Nephron (organoid): ENCODE measurements at regions not wholly inside any gene's neighbourhood (a gene's known extent, or its start where the extent isn't known, plus 50 kb on each side); places are given as distances from the start of the nearest gene placed in this dataset.

ENCODE experiments used
- H3K27ac Mint-ChIP-seq, 3 experiments: 2 replicates each; pipeline ENCODE4 v1.8.0; 2020; ENCODE audit warnings: mixed read lengths in 3 of 3, mild to moderate bottlenecking in 2 of 3, moderate library complexity in 1 of 3
- H3K27me3 Mint-ChIP-seq: 2 replicates; pipeline ENCODE4 v1.8.0; 2021; ENCODE audit warnings: low read depth, mild to moderate bottlenecking, moderate library complexity, mixed read lengths
- H3K36me3 Mint-ChIP-seq: 2 replicates; pipeline ENCODE4 v1.8.0; 2020; ENCODE audit warnings: low read depth, mixed read lengths
- H3K4me1 Mint-ChIP-seq: 2 replicates; pipeline ENCODE4 v1.8.0; 2020; ENCODE audit warnings: mixed read lengths
- H3K4me3 Mint-ChIP-seq, 3 experiments: 2 replicates each; pipeline ENCODE4 v1.8.0; 2020; ENCODE audit warnings: mild to moderate bottlenecking in 3 of 3, mixed read lengths in 3 of 3, moderate library complexity in 2 of 3
- H3K9me3 Mint-ChIP-seq: 2 replicates; pipeline ENCODE4 v1.8.0; 2020; ENCODE audit warnings: mixed read lengths
- TF ChIP-seq, protein P1 (sequence below), 3 experiments: fragments of 200-600 bp; sonication (generic); IDR thresholded peaks; one replicate each; pipeline ENCODE4 v1.5.0; 2021; ENCODE audit warnings: antibody characterized with exemption in 3 of 3; ENCODE audit not compliant: unreplicated experiment in 3 of 3

DNA sequence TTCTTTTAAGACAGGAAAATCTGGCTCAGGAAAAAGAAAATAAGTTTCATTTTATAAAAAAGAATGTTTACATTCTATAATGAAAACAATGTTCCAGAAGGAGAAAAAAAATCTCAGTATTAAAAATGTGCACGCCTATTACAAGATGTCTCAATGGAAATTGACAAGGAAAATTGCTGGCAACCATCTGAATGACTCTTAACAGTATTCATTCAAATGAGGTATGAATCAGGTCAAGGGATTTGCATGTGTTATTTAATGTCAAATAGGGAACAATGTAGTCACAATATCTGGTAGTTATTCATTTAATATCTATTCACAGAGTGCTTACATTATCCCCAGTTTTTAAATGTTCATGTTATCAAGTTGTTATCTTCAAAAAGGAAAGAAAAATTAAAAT lies 208.4 kb upstream of the TRAM1L1 start:
- H3K9me3 Mint-ChIP-seq, result no peaks in the 10 kb centered on the region
- H3K27me3 Mint-ChIP-seq, result no peaks in the 10 kb centered on the region
- TF ChIP-seq, protein P1, sequence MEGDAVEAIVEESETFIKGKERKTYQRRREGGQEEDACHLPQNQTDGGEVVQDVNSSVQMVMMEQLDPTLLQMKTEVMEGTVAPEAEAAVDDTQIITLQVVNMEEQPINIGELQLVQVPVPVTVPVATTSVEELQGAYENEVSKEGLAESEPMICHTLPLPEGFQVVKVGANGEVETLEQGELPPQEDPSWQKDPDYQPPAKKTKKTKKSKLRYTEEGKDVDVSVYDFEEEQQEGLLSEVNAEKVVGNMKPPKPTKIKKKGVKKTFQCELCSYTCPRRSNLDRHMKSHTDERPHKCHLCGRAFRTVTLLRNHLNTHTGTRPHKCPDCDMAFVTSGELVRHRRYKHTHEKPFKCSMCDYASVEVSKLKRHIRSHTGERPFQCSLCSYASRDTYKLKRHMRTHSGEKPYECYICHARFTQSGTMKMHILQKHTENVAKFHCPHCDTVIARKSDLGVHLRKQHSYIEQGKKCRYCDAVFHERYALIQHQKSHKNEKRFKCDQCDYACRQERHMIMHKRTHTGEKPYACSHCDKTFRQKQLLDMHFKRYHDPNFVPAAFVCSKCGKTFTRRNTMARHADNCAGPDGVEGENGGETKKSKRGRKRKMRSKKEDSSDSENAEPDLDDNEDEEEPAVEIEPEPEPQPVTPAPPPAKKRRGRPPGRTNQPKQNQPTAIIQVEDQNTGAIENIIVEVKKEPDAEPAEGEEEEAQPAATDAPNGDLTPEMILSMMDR (IDR thresholded peaks at IDR 0.05; ENCODE audit: unreplicated experiment in 3 of 3), result no peak
- no peak overlapping the region for H3K27ac Mint-ChIP-seq
- no peak overlapping the region for H3K4me3 Mint-ChIP-seq
- H3K4me1 Mint-ChIP-seq, result no peaks in the 10 kb centered on the region
- no peaks in the 10 kb centered on the region for H3K36me3 Mint-ChIP-seq

DNA sequence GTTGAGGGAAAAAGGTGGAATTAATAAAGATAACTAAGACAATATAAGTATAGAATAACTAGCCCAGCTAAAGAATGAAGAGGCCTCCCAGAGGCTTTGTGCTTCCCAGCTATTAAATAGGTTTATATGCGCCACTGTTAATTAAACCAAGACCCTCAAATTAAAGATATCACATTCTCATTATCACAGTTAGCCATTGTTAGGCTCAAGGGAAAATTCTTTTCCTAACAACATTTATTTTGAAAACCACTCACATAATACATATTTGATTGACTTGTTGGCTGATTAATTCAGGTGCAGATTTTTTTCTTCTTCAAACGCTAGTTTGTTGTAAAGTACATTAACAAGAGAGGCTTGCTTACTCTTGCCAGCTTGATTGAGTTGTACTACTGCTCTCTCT lies 216.8 kb upstream of the TRAM1L1 start:
- Mint-ChIP-seq H3K4me1 (no peaks in the 10 kb centered on the region), H3K9me3 (no peaks in the 10 kb centered on the region), H3K4me3 (no peak overlapping the region), H3K27ac (no peak overlapping the region), H3K27me3 (no peaks in the 10 kb centered on the region), H3K36me3 (no peaks in the 10 kb centered on the region)
- TF ChIP-seq, protein P1 (IDR thresholded peaks at IDR 0.05; ENCODE audit: unreplicated experiment in 3 of 3), result no peak

DNA sequence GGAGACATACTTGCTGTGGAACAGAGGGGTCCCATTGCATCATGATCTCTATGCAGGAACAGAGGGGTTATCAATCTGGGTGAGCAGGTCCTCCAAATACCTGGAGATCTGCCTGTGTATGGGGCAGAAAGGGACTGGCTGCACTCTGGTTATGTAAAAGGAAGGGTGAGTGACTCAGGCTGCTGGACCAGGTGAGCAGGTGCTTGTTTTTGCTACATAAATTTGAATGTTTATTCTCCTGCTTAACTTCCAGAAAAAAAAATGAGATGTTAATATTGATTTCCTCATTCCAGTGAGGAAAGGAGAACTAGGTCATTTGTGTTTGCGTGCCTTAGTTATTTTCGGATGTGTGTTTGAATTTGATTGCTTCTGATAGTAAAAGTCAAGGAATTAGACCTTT lies 225.8 kb upstream of the TRAM1L1 start:
- Mint-ChIP-seq H3K27me3 (no peaks in the 10 kb centered on the region), H3K9me3 (peaks cover 2% of the 10 kb centered on the region), H3K27ac (no peak overlapping the region), H3K36me3 (no peaks in the 10 kb centered on the region), H3K4me3 (no peak overlapping the region), H3K4me1 (no peaks in the 10 kb centered on the region)
- TF ChIP-seq, protein P1 (IDR thresholded peaks at IDR 0.05; ENCODE audit: unreplicated experiment in 3 of 3), result no peak

DNA sequence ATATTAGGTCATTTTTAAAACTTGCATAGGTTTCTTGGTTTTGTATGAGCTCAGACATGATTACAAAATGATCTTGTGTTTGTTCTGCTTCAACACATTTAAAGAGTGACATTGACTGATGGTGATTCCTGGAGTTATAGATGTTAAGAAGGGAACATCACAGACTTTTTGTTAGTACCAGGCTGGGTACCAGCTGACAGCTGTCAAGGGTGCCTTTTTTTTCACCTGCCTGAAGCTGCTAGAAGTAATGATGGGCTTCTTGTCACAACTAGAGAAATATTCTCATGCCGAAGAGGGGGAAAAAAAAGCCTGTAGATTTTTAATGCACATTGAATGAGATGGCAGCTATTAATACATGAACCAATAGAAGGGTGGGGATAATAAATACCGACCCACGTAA lies 226.6 kb upstream of the TRAM1L1 start:
- H3K4me3 Mint-ChIP-seq, result no peak overlapping the region
- no peaks in the 10 kb centered on the region for H3K36me3 Mint-ChIP-seq
- peaks cover 2% of the 10 kb centered on the region for H3K9me3 Mint-ChIP-seq
- H3K27ac Mint-ChIP-seq, result no peak overlapping the region
- no peaks in the 10 kb centered on the region for H3K27me3 Mint-ChIP-seq
- TF ChIP-seq, protein P1 (IDR thresholded peaks at IDR 0.05; ENCODE audit: unreplicated experiment in 3 of 3), result no peak
- no peaks in the 10 kb centered on the region for H3K4me1 Mint-ChIP-seq

DNA sequence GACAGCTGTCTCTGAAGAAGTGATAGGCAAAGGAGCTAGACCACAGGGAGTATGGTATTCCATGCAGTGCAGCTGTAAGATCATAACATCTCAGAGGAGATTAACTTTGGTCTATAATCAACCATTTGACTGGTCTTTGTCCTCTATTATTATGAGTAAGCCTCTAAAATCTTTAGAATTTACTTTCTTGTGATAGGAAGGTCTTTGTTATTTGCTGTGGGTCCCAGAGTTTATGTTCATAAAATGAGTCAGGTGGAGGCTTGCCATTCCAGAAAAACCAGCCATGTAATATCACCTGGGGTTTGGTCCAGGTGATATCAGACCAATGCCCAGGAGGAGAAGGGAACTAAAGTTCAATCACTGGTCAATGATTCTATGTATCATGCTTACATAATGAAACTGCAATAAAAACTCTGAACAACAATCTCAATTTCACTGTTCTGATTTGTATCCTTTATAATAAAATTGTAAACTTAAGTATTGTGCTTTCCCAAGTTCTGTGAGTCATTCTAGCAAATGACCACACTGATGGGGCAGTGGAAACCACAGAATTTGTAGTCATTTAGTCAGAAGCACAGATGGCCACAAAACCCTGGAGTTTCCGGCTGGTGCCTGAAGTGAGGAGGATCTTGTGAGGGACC lies 239.6 kb upstream of the TRAM1L1 start:
- Mint-ChIP-seq H3K27ac (no peak overlapping the region), H3K9me3 (no peaks in the 10 kb centered on the region), H3K4me1 (no peaks in the 10 kb centered on the region), H3K4me3 (no peak overlapping the region), H3K27me3 (no peaks in the 10 kb centered on the region), H3K36me3 (no peaks in the 10 kb centered on the region)
- TF ChIP-seq, protein P1 (IDR thresholded peaks at IDR 0.05; ENCODE audit: unreplicated experiment in 3 of 3), result no peak

DNA sequence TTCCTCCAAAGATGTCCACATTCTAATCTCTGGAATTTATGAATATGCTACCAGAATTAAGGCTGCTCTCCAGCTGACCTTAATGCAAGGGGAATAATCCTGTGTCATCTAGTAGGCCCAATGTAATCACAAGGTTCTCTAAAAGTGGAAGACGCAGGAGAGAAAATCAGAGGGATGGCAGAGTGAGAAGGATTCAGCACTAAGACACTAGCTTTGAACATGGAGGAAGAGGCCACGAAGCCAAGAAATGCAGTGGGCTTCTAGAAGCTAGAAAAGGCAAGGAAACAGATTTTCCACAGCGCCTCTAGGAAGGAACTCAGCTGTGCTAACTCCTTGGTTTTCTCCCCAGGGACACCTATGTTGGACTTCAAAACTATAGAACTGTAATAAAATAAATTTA lies 240.7 kb upstream of the TRAM1L1 start:
- no peaks in the 10 kb centered on the region for H3K36me3 Mint-ChIP-seq
- no peaks in the 10 kb centered on the region for H3K27me3 Mint-ChIP-seq
- no peak overlapping the region for H3K4me3 Mint-ChIP-seq
- TF ChIP-seq, protein P1 (IDR thresholded peaks at IDR 0.05; ENCODE audit: unreplicated experiment in 3 of 3), result no peak
- no peak overlapping the region for H3K27ac Mint-ChIP-seq
- no peaks in the 10 kb centered on the region for H3K4me1 Mint-ChIP-seq
- no peaks in the 10 kb centered on the region for H3K9me3 Mint-ChIP-seq
